GM23248 (cell line): ENCODE measurements at regions not wholly inside any gene's neighbourhood (a gene's known extent, or its start where the extent isn't known, plus 50 kb on each side); places are given as distances from the start of the nearest gene placed in this dataset.

Experiments
- DNase-seq: peaks from one replicate; pipeline ENCODE4 v3.0.0-alpha.2; 2015
- H2AFZ ChIP-seq: fragments of 200-600 bp; sonication (generic); 2 replicates; pipeline ENCODE4 v1.6.1; 2016; ENCODE audit warnings: antibody characterized with exemption
- H3F3A ChIP-seq: fragments of 200-600 bp; sonication (generic); 2 replicates; pipeline ENCODE4 v1.6.1; 2016; ENCODE audit warnings: mild to moderate bottlenecking, antibody characterized with exemption, mixed run types; ENCODE audit not compliant: insufficient read depth
- H3K27ac ChIP-seq: fragments of 200-600 bp; sonication (generic); 2 replicates; pipeline ENCODE4 v1.5.1; 2016; ENCODE audit warnings: mild to moderate bottlenecking
- H3K27me3 ChIP-seq: fragments of 200-600 bp; sonication (generic); replicated peaks from 2 replicates; pipeline ENCODE4 v1.6.1; 2016; ENCODE audit warnings: mild to moderate bottlenecking; ENCODE audit not compliant: insufficient read depth
- H3K36me3 ChIP-seq: fragments of 200-600 bp; sonication (generic); 2 replicates; pipeline ENCODE4 v1.6.1; 2016; ENCODE audit warnings: low read depth, mild to moderate bottlenecking
- H3K4me1 ChIP-seq: fragments of 200-600 bp; sonication (generic); 2 replicates; pipeline ENCODE4 v1.6.1; 2016; ENCODE audit warnings: mild to moderate bottlenecking; ENCODE audit not compliant: insufficient read depth
- H3K4me2 ChIP-seq: fragments of 200-600 bp; sonication (generic); one replicate; pipeline ENCODE4 v1.6.1; 2016; ENCODE audit warnings: mild to moderate bottlenecking; ENCODE audit not compliant: unreplicated experiment
- H3K4me3 ChIP-seq: fragments of 200-600 bp; sonication (generic); 2 replicates; pipeline ENCODE4 v1.5.1; 2016; ENCODE audit warnings: mild to moderate bottlenecking
- H3K79me2 ChIP-seq: fragments of 200-600 bp; sonication (generic); 2 replicates; pipeline ENCODE4 v1.6.1; 2016; ENCODE audit warnings: mild to moderate bottlenecking; ENCODE audit not compliant: insufficient read depth
- H3K9ac ChIP-seq: fragments of 200-600 bp; sonication (generic); 2 replicates; pipeline ENCODE4 v1.6.1; 2016; ENCODE audit warnings: mild to moderate bottlenecking
- H3K9me2 ChIP-seq: fragments of 200-600 bp; sonication (generic); 2 replicates; pipeline ENCODE4 v1.6.1; 2016; ENCODE audit warnings: mixed run types, mild to moderate bottlenecking, moderate library complexity; ENCODE audit not compliant: insufficient read depth
- H3K9me3 ChIP-seq: fragments of 200-600 bp; sonication (generic); one replicate; pipeline ENCODE4 v1.6.1; 2017; ENCODE audit warnings: low read depth
- H4K20me1 ChIP-seq: fragments of 200-600 bp; sonication (generic); 2 replicates; pipeline ENCODE4 v1.6.0; 2016; ENCODE audit not compliant: insufficient read depth
- EZH2 ChIP-seq: fragments of 200-600 bp; sonication (generic); IDR thresholded peaks from 2 replicates; pipeline ENCODE4 v1.6.1; 2018; ENCODE audit warnings: antibody characterized with exemption, mild to moderate bottlenecking; ENCODE audit not compliant: insufficient read depth, poor library complexity, severe bottlenecking
- EZH2phosphoT487 ChIP-seq: fragments of 200-600 bp; sonication (generic); IDR thresholded peaks from 2 replicates; pipeline ENCODE4 v1.6.1; 2018; ENCODE audit warnings: antibody characterized with exemption, moderate library complexity, mild to moderate bottlenecking, low read depth; ENCODE audit not compliant: insufficient read depth
- WGBS, 2 experiments: methylation state at CpG; one replicate each; pipeline ENCODE4 v1.1.6; 2015 to 2017; ENCODE audit warnings: low lambda C conversion rate in 2 of 2, low coverage in 1 of 2; ENCODE audit errors: missing lambda C conversion rate in 2 of 2; 5-methylcytosine and 5-hydroxymethylcytosine counted together
- in situ Hi-C: fragments of 300-500 bp; cut with MboI; formaldehyde crosslinking; loops from 2 replicates; pipeline ENCODE4 v1.15.0; 2020

- H3K27me3 ChIP-seq = peaks cover 36% of the 10 kb centered on the region
- no peak for TF ChIP-seq EZH2
- no peak for TF ChIP-seq EZH2phosphoT487
Observed at GRCh38 chr5:141787376-141787775, 90.8 kb downstream of the PCDH1 start.

GRCh38 chr5:141786700-141787099 lies 91.5 kb downstream of the PCDH1 start:
- H3K4me1 ChIP-seq = no peaks in the 10 kb centered on the region
- no peaks in the 10 kb centered on the region for H3K9me2 ChIP-seq
- H3K36me3 ChIP-seq = no peaks in the 10 kb centered on the region
- peaks cover 35% of the 10 kb centered on the region for H3K27me3 ChIP-seq
- no peak overlapping the region for H3K4me3 ChIP-seq
- H3K9ac ChIP-seq = no peak overlapping the region
- WGBS, 2 experiments = 73 to 85% methylated on average over 3 of the region's 3 CpGs
- in situ Hi-C loops = no loop called here
- TF ChIP-seq EZH2 = no peak
- no peak for TF ChIP-seq EZH2phosphoT487
- H2AFZ ChIP-seq = no peak overlapping the region
- H3K79me2 ChIP-seq = no peaks in the 10 kb centered on the region
- H3K9me3 ChIP-seq = no peaks in the 10 kb centered on the region
- H3F3A ChIP-seq = no peaks in the 10 kb centered on the region
- no peak overlapping the region for H3K4me2 ChIP-seq
- H3K27ac ChIP-seq = no peak overlapping the region
- H4K20me1 ChIP-seq = no peaks in the 10 kb centered on the region
- DNase-seq = no peak

More at GRCh38 chr5:141787376-141787775, 90.8 kb downstream of the PCDH1 start:
- H3K27ac ChIP-seq = no peak overlapping the region
- H2AFZ ChIP-seq = no peak overlapping the region
- no peak overlapping the region for H3K4me2 ChIP-seq
- WGBS, 2 experiments = 0 to 29% methylated on average over 2 to 3 of the region's 3 CpGs
- H3K9me3 ChIP-seq = no peaks in the 10 kb centered on the region
- H3K4me3 ChIP-seq = no peak overlapping the region
- no peaks in the 10 kb centered on the region for H3K79me2 ChIP-seq
- no peaks in the 10 kb centered on the region for H4K20me1 ChIP-seq
- peak; percentile 25 for DNase-seq
- H3K4me1 ChIP-seq = no peaks in the 10 kb centered on the region
- in situ Hi-C loops = no loop called here
- H3K36me3 ChIP-seq = no peaks in the 10 kb centered on the region
- no peaks in the 10 kb centered on the region for H3F3A ChIP-seq
- no peak overlapping the region for H3K9ac ChIP-seq
- H3K9me2 ChIP-seq = no peaks in the 10 kb centered on the region

- in situ Hi-C loops = no loop called here
- no peaks in the 10 kb centered on the region for H3K36me3 ChIP-seq
- no peak overlapping the region for H3K9ac ChIP-seq
- peaks cover 25% of the 10 kb centered on the region for H3K27me3 ChIP-seq
- no peaks in the 10 kb centered on the region for H3F3A ChIP-seq
- H3K4me3 ChIP-seq = no peak overlapping the region
- DNase-seq = no peak
- TF ChIP-seq EZH2phosphoT487 (no peak), EZH2 (no peak)
- H2AFZ ChIP-seq = no peak overlapping the region
- no peak overlapping the region for H3K4me2 ChIP-seq
- H3K27ac ChIP-seq = no peak overlapping the region
- WGBS, 2 experiments = 43 to 70% methylated on average over 5 of the region's 5 CpGs
- H3K4me1 ChIP-seq = no peaks in the 10 kb centered on the region
- no peaks in the 10 kb centered on the region for H3K9me2 ChIP-seq
- no peaks in the 10 kb centered on the region for H3K79me2 ChIP-seq
- no peaks in the 10 kb centered on the region for H3K9me3 ChIP-seq
- H4K20me1 ChIP-seq = no peaks in the 10 kb centered on the region
Observed at GRCh38 chr5:141785711-141786110, 92.5 kb downstream of the PCDH1 start.

- Histone ChIP-seq H3K9ac (no peak overlapping the region), H4K20me1 (no peaks in the 10 kb centered on the region), H3K9me2 (no peaks in the 10 kb centered on the region), H3K27ac (no peak overlapping the region), H3K4me1 (no peaks in the 10 kb centered on the region), H3K36me3 (no peaks in the 10 kb centered on the region), H3F3A (no peaks in the 10 kb centered on the region), H3K4me2 (no peak overlapping the region), H3K9me3 (no peaks in the 10 kb centered on the region), H2AFZ (no peak overlapping the region), H3K27me3 (peaks cover 21% of the 10 kb centered on the region), H3K4me3 (no peak overlapping the region), H3K79me2 (no peaks in the 10 kb centered on the region)
- no peak for TF ChIP-seq EZH2phosphoT487
- no peak for TF ChIP-seq EZH2
- DNase-seq = no peak
- in situ Hi-C loops = no loop called here
- WGBS, 2 experiments = 78 to 80% methylated on average over 4 of the region's 4 CpGs
Observed at GRCh38 chr5:141785135-141785534, 93.1 kb downstream of the PCDH1 start.

- Histone ChIP-seq H3K27ac (no peak overlapping the region), H3K27me3 (peaks cover 15% of the 10 kb centered on the region; the same call in 1 of the 2 replicates), H3K36me3 (no peaks in the 10 kb centered on the region), H3K4me1 (peaks cover 3% of the 10 kb centered on the region), H4K20me1 (no peaks in the 10 kb centered on the region), H3K4me3 (no peak overlapping the region), H2AFZ (no peak overlapping the region), H3K9me3 (no peaks in the 10 kb centered on the region), H3F3A (0 out of 2 replicates have a peak, but pooled peaks cover under 1% of the 10 kb centered on the region), H3K79me2 (no peaks in the 10 kb centered on the region), H3K9ac (no peak overlapping the region), H3K9me2 (no peaks in the 10 kb centered on the region), H3K4me2 (no peak overlapping the region)
- WGBS, 2 experiments = 69 to 71% methylated on average over 5 of the region's 5 CpGs
- TF ChIP-seq EZH2phosphoT487 (no peak), EZH2 (no peak)
- no peak for DNase-seq
- in situ Hi-C loops = no loop called here
Observed at GRCh38 chr5:141784529-141784928, 93.7 kb downstream of the PCDH1 start.
